Retina (tissue), 1 donor: ENCODE measurements at regions not wholly inside any gene's neighbourhood (a gene's known extent, or its start where the extent isn't known, plus 50 kb on each side); places are given as distances from the start of the nearest gene placed in this dataset.

Source experiments
- DNase-seq: peaks from one replicate; pipeline ENCODE4 v3.0.0-alpha.2; 2016

DNA sequence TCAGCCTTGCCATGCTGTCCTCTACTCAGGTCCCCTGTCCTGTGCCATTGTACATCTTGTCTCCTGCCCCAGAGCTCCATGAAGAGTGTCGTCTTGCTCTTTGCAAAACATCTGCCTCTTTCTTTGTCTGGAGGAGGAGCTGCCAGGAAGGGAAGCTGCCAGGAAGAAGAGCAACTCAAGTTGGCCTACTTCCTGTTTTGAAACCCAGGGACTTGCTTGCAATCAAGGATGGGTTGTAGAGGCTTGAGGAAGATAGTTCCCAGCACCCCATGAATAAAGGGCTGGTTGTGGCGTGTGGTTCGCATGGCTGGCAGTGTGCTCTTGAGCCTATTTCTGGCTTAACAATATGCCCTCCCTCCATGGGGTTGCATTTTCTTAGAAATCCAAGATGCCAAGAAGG lies 53.0 kb upstream of the CPEB4 start:
- no peak for DNase-seq

DNA sequence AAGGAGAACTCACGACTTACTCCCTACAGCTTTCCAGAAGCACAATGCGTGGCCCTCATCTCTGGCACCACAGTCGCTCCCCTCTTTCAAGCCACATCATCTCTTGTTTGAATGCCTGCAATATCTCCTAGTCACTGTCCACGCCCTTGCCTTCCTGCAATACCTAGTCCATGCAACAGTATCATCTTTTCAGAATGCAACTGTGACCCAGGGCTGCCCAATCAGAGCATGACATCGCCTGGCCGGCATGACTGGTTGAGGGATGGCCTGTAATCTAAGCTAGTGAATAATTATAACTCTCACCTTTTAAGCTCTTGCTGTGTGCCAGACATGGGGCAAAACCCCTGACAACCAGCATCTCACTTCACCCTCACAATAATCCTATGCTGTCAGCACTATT lies 52.5 kb upstream of the CPEB4 start:
- no peak for DNase-seq

DNA sequence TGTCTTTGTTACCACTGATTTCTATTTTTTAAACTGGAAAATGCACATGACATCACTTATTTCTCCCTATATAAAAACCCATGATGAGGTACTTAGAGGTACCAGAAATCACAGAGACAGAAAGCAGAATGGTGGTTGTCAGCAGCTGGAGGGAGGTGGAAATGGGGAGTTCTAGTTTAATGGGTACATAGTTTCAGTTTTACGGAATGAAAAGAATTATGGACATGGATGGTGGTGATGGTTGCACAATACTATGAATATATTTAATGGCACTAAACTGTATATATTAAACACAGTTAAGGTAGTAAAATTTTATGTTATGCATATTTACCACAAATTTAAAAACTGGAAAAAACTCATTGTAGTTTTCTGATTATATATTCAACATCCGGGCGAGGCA lies 50.5 kb upstream of the CPEB4 start:
- DNase-seq = no peak
